Brain microvascular endothelial cell (primary cell): ENCODE measurements at regions not wholly inside any gene's neighbourhood (a gene's known extent, or its start where the extent isn't known, plus 50 kb on each side); places are given as distances from the start of the nearest gene placed in this dataset.

ENCODE experiments used
- DNase-seq: peaks from one replicate; pipeline ENCODE4 v3.0.0-alpha.2; 2020
- H3K27ac ChIP-seq: fragments of 250-450 bp; sonication (Bioruptor Pico); 2 replicates; pipeline ENCODE4 v1.5.1; 2020; ENCODE audit warnings: mild to moderate bottlenecking, moderate library complexity
- H3K27me3 ChIP-seq: fragments of 250-450 bp; sonication (Bioruptor Pico); replicated peaks from 2 replicates; pipeline ENCODE4 v1.5.1; 2020; ENCODE audit warnings: mild to moderate bottlenecking
- H3K36me3 ChIP-seq: fragments of 250-450 bp; sonication (Bioruptor Pico); replicated peaks from 2 replicates; pipeline ENCODE4 v1.5.1; 2020; ENCODE audit warnings: mild to moderate bottlenecking
- H3K4me3 ChIP-seq: 2 replicates; pipeline ENCODE4 v1.5.1; 2011; ENCODE audit warnings: low read depth, mild to moderate bottlenecking, control low read depth, low read length, moderate library complexity
- CTCF ChIP-seq: IDR thresholded peaks from 2 replicates; pipeline ENCODE4 v1.5.1; 2011; ENCODE audit warnings: low read depth, mild to moderate bottlenecking, moderate library complexity, low read length, control low read depth, inconsistent platforms; ENCODE audit errors: missing control alignments
- in situ Hi-C: cut with HindIII; loops from 2 replicates; pipeline ENCODE4 v1.10.0; 2017; ENCODE audit warnings: low sequenced_read_pairs, low pct_ligation_motif_present

- in situ Hi-C loops: no loop called here
Observed at GRCh38 chr14:88064841-88065240, 59.9 kb downstream of the GPR65 start.

GRCh38 chr14:88069677-88070076 is 64.7 kb downstream of the GPR65 start:
- no peak overlapping the region for H3K4me3 ChIP-seq
- no peak for DNase-seq
- H3K36me3 ChIP-seq: no peaks in the 10 kb centered on the region
- no peaks in the 10 kb centered on the region for H3K27me3 ChIP-seq
- TF ChIP-seq CTCF: no peak
- no peak overlapping the region for H3K27ac ChIP-seq
- in situ Hi-C loops: no loop called here

More at GRCh38 chr14:88064841-88065240, 59.9 kb downstream of the GPR65 start:
- Histone ChIP-seq H3K27ac (no peak overlapping the region), H3K36me3 (no peaks in the 10 kb centered on the region), H3K4me3 (no peak overlapping the region), H3K27me3 (no peaks in the 10 kb centered on the region)
- no peak for DNase-seq
- TF ChIP-seq CTCF: no peak

- in situ Hi-C loops: no loop called here
- Histone ChIP-seq H3K27me3 (no peaks in the 10 kb centered on the region), H3K36me3 (no peaks in the 10 kb centered on the region), H3K4me3 (no peak overlapping the region), H3K27ac (no peak overlapping the region)
- DNase-seq: no peak
- no peak for TF ChIP-seq CTCF
Observed at GRCh38 chr14:88075269-88075981, 70.5 kb downstream of the GPR65 start.

- no peak for TF ChIP-seq CTCF
- no peaks in the 10 kb centered on the region for H3K27me3 ChIP-seq
- no peak for DNase-seq
- no peak overlapping the region for H3K4me3 ChIP-seq
- H3K36me3 ChIP-seq: no peaks in the 10 kb centered on the region
- in situ Hi-C loops: no loop called here
- H3K27ac ChIP-seq: no peak overlapping the region
Observed at GRCh38 chr14:88078525-88078924, 73.6 kb downstream of the GPR65 start.

- H3K4me3 ChIP-seq: no peak overlapping the region
- H3K27me3 ChIP-seq: no peaks in the 10 kb centered on the region
- no peak overlapping the region for H3K27ac ChIP-seq
- no peak for DNase-seq
- in situ Hi-C loops: no loop called here
- TF ChIP-seq CTCF: no peak
- H3K36me3 ChIP-seq: no peaks in the 10 kb centered on the region
Observed at GRCh38 chr14:88079624-88080023, 74.7 kb downstream of the GPR65 start.

- DNase-seq: no peak
- TF ChIP-seq CTCF: no peak
- H3K27me3 ChIP-seq: no peaks in the 10 kb centered on the region
- H3K36me3 ChIP-seq: no peaks in the 10 kb centered on the region
- H3K4me3 ChIP-seq: no peak overlapping the region
- in situ Hi-C loops: no loop called here
- no peak overlapping the region for H3K27ac ChIP-seq
Observed at GRCh38 chr14:88085736-88086135, 80.8 kb downstream of the GPR65 start.
